ENCODE measurements at regions not wholly inside any gene's neighbourhood (a gene's known extent, or its start where the extent isn't known, plus 50 kb on each side); places are given as distances from the start of the nearest gene placed in this dataset.

DNA sequence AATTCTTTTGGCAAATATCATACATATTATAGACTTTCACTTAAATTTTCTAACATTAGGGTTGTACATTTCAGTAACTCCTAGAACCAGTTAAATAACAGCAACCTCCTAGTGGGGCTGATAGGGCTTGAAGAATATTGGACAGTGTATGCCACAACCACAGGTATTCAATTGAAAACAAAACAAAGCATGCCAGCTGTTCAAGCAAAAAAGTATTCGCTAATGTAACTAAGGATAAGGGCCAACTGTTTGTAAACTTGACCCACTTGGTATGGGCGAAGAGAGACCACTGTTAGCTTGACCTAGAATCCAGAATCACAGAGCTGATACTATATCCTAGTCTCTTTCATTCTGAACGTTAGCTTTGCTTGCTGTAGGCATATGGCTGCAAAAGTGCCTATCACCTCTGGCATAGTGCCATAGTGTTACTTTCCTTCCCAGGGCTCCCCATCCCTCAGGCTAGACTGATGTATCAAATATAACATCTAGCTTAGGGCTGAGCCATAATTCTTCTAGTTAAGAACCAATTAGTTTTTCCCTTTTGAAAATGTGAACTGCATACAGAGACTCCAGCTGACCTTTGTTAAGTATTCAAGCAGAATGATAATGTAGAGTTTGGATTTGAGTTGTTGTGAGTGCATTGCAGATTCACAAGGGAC is 458.8 kb upstream of the NRXN1 start:
- H3K27ac Mint-ChIP-seq: no peak overlapping the region
- no peak for DNase-seq
- peaks cover 22% of the 10 kb centered on the region for H3K9me3 Mint-ChIP-seq
- no peaks in the 10 kb centered on the region; the same call in 1 of the 2 replicates for H3K27me3 Mint-ChIP-seq (ENCODE audit: insufficient read depth)
- TF ChIP-seq CTCF (IDR thresholded peaks at IDR 0.05): no peak
- peaks cover 7% of the 10 kb centered on the region; the same call in 1 of the 2 replicates for H3K36me3 Mint-ChIP-seq (ENCODE audit: low read depth)
- no peak overlapping the region for H3K4me3 Mint-ChIP-seq
- peaks cover 6% of the 10 kb centered on the region; the same call in 1 of the 2 replicates for H3K4me1 Mint-ChIP-seq (ENCODE audit: low read depth)

GRCh38 chr2:51484605-51485004 is 452.7 kb upstream of the NRXN1 start:
- no peak for TF ChIP-seq CTCF (IDR thresholded peaks at IDR 0.05)
- H3K4me1 Mint-ChIP-seq (ENCODE audit: low read depth): no peaks in the 10 kb centered on the region; the same call in 1 of the 2 replicates

GRCh38 chr2:51483720-51484119 is 451.8 kb upstream of the NRXN1 start:
- Mint-ChIP-seq H3K9me3 (peaks cover 22% of the 10 kb centered on the region), H3K4me1 (ENCODE audit: low read depth) (no peaks in the 10 kb centered on the region; the same call in 1 of the 2 replicates), H3K27me3 (ENCODE audit: insufficient read depth) (no peaks in the 10 kb centered on the region; the same call in 1 of the 2 replicates), H3K4me3 (no peak overlapping the region), H3K27ac (no peak overlapping the region), H3K36me3 (ENCODE audit: low read depth) (peaks cover 7% of the 10 kb centered on the region; the same call in 1 of the 2 replicates)
- DNase-seq: no peak
- no peak for TF ChIP-seq CTCF (IDR thresholded peaks at IDR 0.05)

More at GRCh38 chr2:51484605-51485004, 452.7 kb upstream of the NRXN1 start:
- Mint-ChIP-seq H3K27me3 (ENCODE audit: insufficient read depth) (no peaks in the 10 kb centered on the region; the same call in 1 of the 2 replicates), H3K4me3 (no peak overlapping the region), H3K36me3 (ENCODE audit: low read depth) (peaks cover 7% of the 10 kb centered on the region; the same call in 1 of the 2 replicates), H3K9me3 (peaks cover 26% of the 10 kb centered on the region), H3K27ac (no peak overlapping the region)
- DNase-seq: no peak

- peaks cover 1% of the 10 kb centered on the region; the same call in 1 of the 2 replicates for H3K27me3 Mint-ChIP-seq (ENCODE audit: insufficient read depth)
- no peak for TF ChIP-seq CTCF (IDR thresholded peaks at IDR 0.05)
- peaks cover 5% of the 10 kb centered on the region; the same call in 1 of the 2 replicates for H3K4me1 Mint-ChIP-seq (ENCODE audit: low read depth)
- H3K27ac Mint-ChIP-seq: no peak overlapping the region
- no peak for DNase-seq
- no peaks in the 10 kb centered on the region for H3K9me3 Mint-ChIP-seq
- no peak overlapping the region for H3K4me3 Mint-ChIP-seq
- H3K36me3 Mint-ChIP-seq (ENCODE audit: low read depth): no peaks in the 10 kb centered on the region
Observed at GRCh38 chr2:51472783-51473182, 440.9 kb upstream of the NRXN1 start.

GRCh38 chr2:51472300-51472699 is 440.4 kb upstream of the NRXN1 start:
- DNase-seq: no peak
- no peak overlapping the region for H3K27ac Mint-ChIP-seq
- H3K4me1 Mint-ChIP-seq (ENCODE audit: low read depth): peaks cover 5% of the 10 kb centered on the region; the same call in 1 of the 2 replicates
- TF ChIP-seq CTCF (IDR thresholded peaks at IDR 0.05): no peak
- no peak overlapping the region for H3K4me3 Mint-ChIP-seq
- H3K9me3 Mint-ChIP-seq: no peaks in the 10 kb centered on the region
- H3K27me3 Mint-ChIP-seq (ENCODE audit: insufficient read depth): peaks cover 1% of the 10 kb centered on the region; the same call in 1 of the 2 replicates
- H3K36me3 Mint-ChIP-seq (ENCODE audit: low read depth): no peaks in the 10 kb centered on the region

All from HFFc6 (cell line).